NCI-H2196 (cell line): ENCODE measurements at regions not wholly inside any gene's neighbourhood (a gene's known extent, or its start where the extent isn't known, plus 50 kb on each side); places are given as distances from the start of the nearest gene placed in this dataset.
A peak's percentile ranks its signal among the peaks of the same experiment; 100 is the strongest.

Experiments
- DNase-seq: peaks from one replicate; lab custom pipeline; 2025; ENCODE audit not compliant: unreplicated experiment; lab: John Stamatoyannopoulos, UW

GRCh38 chr14:71321574-71322315, 414.5 kb downstream of the PCNX1 start:
- DNase-seq, result peak; percentile 62

GRCh38 chr14:71322655-71323250, 415.5 kb downstream of the PCNX1 start:
- DNase-seq, result peak; percentile 7

- DNase-seq, result no peak
Observed at GRCh38 chr14:71324767-71325272, 417.6 kb downstream of the PCNX1 start.

- no peak for DNase-seq
Observed at GRCh38 chr14:71327691-71328090, 420.4 kb downstream of the PCNX1 start.

- no peak for DNase-seq
Observed at GRCh38 chr14:71328183-71328582, 420.9 kb downstream of the PCNX1 start.

- DNase-seq, result no peak
Observed at GRCh38 chr14:71328954-71329353, 421.7 kb downstream of the PCNX1 start.

GRCh38 chr14:71331403-71331802, 424.1 kb downstream of the PCNX1 start:
- DNase-seq, result no peak

- no peak for DNase-seq
Observed at GRCh38 chr14:71332476-71332875, 425.2 kb downstream of the PCNX1 start.

GRCh38 chr14:71333705-71334104, 426.4 kb downstream of the PCNX1 start:
- no peak for DNase-seq

- DNase-seq, result no peak
Observed at GRCh38 chr14:71336489-71337192, 429.4 kb downstream of the PCNX1 start.

GRCh38 chr14:71338153-71338552, 430.9 kb downstream of the PCNX1 start:
- DNase-seq, result no peak

GRCh38 chr14:71339650-71340415, 432.6 kb downstream of the PCNX1 start:
- DNase-seq, result no peak

- no peak for DNase-seq
Observed at GRCh38 chr14:71341156-71341555, 433.9 kb downstream of the PCNX1 start.

GRCh38 chr14:71343724-71344123, 436.5 kb downstream of the PCNX1 start:
- DNase-seq, result no peak

GRCh38 chr14:71344506-71344905, 437.2 kb downstream of the PCNX1 start:
- no peak for DNase-seq

- no peak for DNase-seq
Observed at GRCh38 chr14:71346685-71347084, 439.4 kb downstream of the PCNX1 start.

- DNase-seq, result no peak
Observed at GRCh38 chr14:71348394-71348793, 441.1 kb downstream of the PCNX1 start.

GRCh38 chr14:71348817-71349216, 441.6 kb downstream of the PCNX1 start:
- no peak for DNase-seq

- DNase-seq, result no peak
Observed at GRCh38 chr14:71354142-71354541, 446.9 kb downstream of the PCNX1 start.

GRCh38 chr14:71354801-71355200, 447.5 kb downstream of the PCNX1 start:
- no peak for DNase-seq
